Mesothelial cell of epicardium (in vitro differentiated cells): ENCODE measurements at regions not wholly inside any gene's neighbourhood (a gene's known extent, or its start where the extent isn't known, plus 50 kb on each side); places are given as distances from the start of the nearest gene placed in this dataset.

ENCODE experiments used
- DNase-seq, 2 experiments: peaks; one replicate each; pipeline ENCODE4 v3.0.0; 2021; ENCODE audit warnings: low spot score in 2 of 2; ENCODE audit not compliant: unreplicated experiment in 2 of 2
- H3K27ac Mint-ChIP-seq: 2 replicates; pipeline ENCODE4 v1.8.0; 2021; ENCODE audit warnings: mixed read lengths
- H3K27me3 Mint-ChIP-seq: 2 replicates; pipeline ENCODE4 v1.8.0; 2021; ENCODE audit warnings: low read depth, mixed read lengths
- H3K36me3 Mint-ChIP-seq: 2 replicates; pipeline ENCODE4 v1.8.0; 2021; ENCODE audit warnings: mixed read lengths
- H3K4me1 Mint-ChIP-seq: 2 replicates; pipeline ENCODE4 v1.8.0; 2021; ENCODE audit warnings: mixed read lengths
- H3K4me3 Mint-ChIP-seq: 2 replicates; pipeline ENCODE4 v1.8.0; 2021; ENCODE audit warnings: mild to moderate bottlenecking, moderate library complexity, mixed read lengths
- H3K9me3 Mint-ChIP-seq: 2 replicates; pipeline ENCODE4 v1.8.0; 2021; ENCODE audit warnings: mixed read lengths
- CTCF ChIP-seq: fragments of 200-600 bp; sonication (generic); IDR thresholded peaks from one replicate; pipeline ENCODE4 v1.5.0; 2021; ENCODE audit warnings: antibody characterized with exemption; ENCODE audit not compliant: unreplicated experiment

- H3K9me3 Mint-ChIP-seq: peaks cover 29% of the 10 kb centered on the region
- no peaks in the 10 kb centered on the region for H3K36me3 Mint-ChIP-seq
- no peak overlapping the region for H3K27ac Mint-ChIP-seq
- H3K4me3 Mint-ChIP-seq: no peak overlapping the region
- TF ChIP-seq CTCF: no peak
- DNase-seq: no peak
- H3K4me1 Mint-ChIP-seq: peaks cover 6% of the 10 kb centered on the region
- H3K27me3 Mint-ChIP-seq: no peaks in the 10 kb centered on the region
These were observed 961.6 kb upstream of the LRRTM1 start for GRCh38 chr2:81266106-81266505.

GRCh38 chr2:81263989-81264388 is 959.4 kb upstream of the LRRTM1 start:
- no peak overlapping the region for H3K27ac Mint-ChIP-seq
- H3K4me3 Mint-ChIP-seq: no peak overlapping the region
- peaks cover 12% of the 10 kb centered on the region for H3K9me3 Mint-ChIP-seq
- peaks cover 6% of the 10 kb centered on the region for H3K4me1 Mint-ChIP-seq
- H3K27me3 Mint-ChIP-seq: no peaks in the 10 kb centered on the region
- TF ChIP-seq CTCF: no peak
- no peaks in the 10 kb centered on the region for H3K36me3 Mint-ChIP-seq
- DNase-seq: no peak

GRCh38 chr2:81260320-81260719 is 955.8 kb upstream of the LRRTM1 start:
- no peak for TF ChIP-seq CTCF
- no peak overlapping the region for H3K27ac Mint-ChIP-seq
- H3K9me3 Mint-ChIP-seq: peaks cover 3% of the 10 kb centered on the region
- H3K36me3 Mint-ChIP-seq: no peaks in the 10 kb centered on the region
- H3K27me3 Mint-ChIP-seq: no peaks in the 10 kb centered on the region
- DNase-seq: no peak
- H3K4me1 Mint-ChIP-seq: no peaks in the 10 kb centered on the region
- no peak overlapping the region for H3K4me3 Mint-ChIP-seq

- Mint-ChIP-seq H3K4me1 (no peaks in the 10 kb centered on the region), H3K9me3 (peaks cover 9% of the 10 kb centered on the region), H3K36me3 (no peaks in the 10 kb centered on the region), H3K27me3 (peaks cover 2% of the 10 kb centered on the region), H3K4me3 (no peak overlapping the region), H3K27ac (no peak overlapping the region)
- DNase-seq: no peak
- TF ChIP-seq CTCF: no peak
These were observed 945.7 kb upstream of the LRRTM1 start for GRCh38 chr2:81250270-81250669.

DNA sequence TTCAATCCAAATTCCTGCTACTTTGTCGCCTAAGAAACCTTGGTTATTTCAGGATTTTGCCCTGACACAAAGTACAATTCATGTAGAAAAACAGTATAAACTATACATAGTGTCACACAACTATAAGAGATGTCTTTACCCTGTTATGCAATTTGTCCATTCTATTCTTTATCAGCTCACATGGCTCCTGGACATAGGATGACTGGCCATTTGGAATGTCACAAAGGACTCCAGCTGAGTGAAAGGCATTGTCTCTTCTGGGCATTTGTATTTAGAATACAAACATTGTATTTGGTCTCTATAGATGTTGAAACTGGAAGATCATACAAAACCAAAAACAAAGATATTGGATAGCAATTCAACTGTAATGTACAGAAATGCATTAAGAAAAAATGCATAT is 944.6 kb upstream of the LRRTM1 start:
- no peak for DNase-seq
- Mint-ChIP-seq H3K36me3 (no peaks in the 10 kb centered on the region), H3K9me3 (peaks cover 5% of the 10 kb centered on the region), H3K4me3 (no peak overlapping the region), H3K27ac (no peak overlapping the region), H3K4me1 (no peaks in the 10 kb centered on the region), H3K27me3 (peaks cover 6% of the 10 kb centered on the region)
- TF ChIP-seq CTCF: no peak

GRCh38 chr2:81247648-81248047 is 943.1 kb upstream of the LRRTM1 start:
- peaks cover 6% of the 10 kb centered on the region for H3K27me3 Mint-ChIP-seq

More at GRCh38 chr2:81247648-81248047, 943.1 kb upstream of the LRRTM1 start:
- Mint-ChIP-seq H3K4me1 (peaks cover under 1% of the 10 kb centered on the region), H3K4me3 (no peak overlapping the region), H3K36me3 (no peaks in the 10 kb centered on the region), H3K9me3 (peaks cover under 1% of the 10 kb centered on the region), H3K27ac (no peak overlapping the region)
- no peak for DNase-seq
- no peak for TF ChIP-seq CTCF
